Rectal smooth muscle tissue (tissue), 1 donor: ENCODE measurements at regions not wholly inside any gene's neighbourhood (a gene's known extent, or its start where the extent isn't known, plus 50 kb on each side); places are given as distances from the start of the nearest gene placed in this dataset.

Experiments
- H3K27ac ChIP-seq: one replicate; pipeline ENCODE4 v1.7.0; 2013; ENCODE audit warnings: low read depth, low read length, inconsistent platforms
- H3K27me3 ChIP-seq: one replicate; pipeline ENCODE4 v1.7.0; 2013; ENCODE audit warnings: low read length; ENCODE audit not compliant: control insufficient read depth, insufficient read depth
- H3K36me3 ChIP-seq: one replicate; pipeline ENCODE4 v1.7.0; 2013; ENCODE audit warnings: low read length; ENCODE audit not compliant: control insufficient read depth, insufficient read depth
- H3K4me1 ChIP-seq: one replicate; pipeline ENCODE4 v1.7.0; 2013; ENCODE audit warnings: low read length; ENCODE audit not compliant: control insufficient read depth, insufficient read depth
- H3K4me3 ChIP-seq: one replicate; pipeline ENCODE4 v1.7.0; 2013; ENCODE audit warnings: low read length
- H3K9ac ChIP-seq: one replicate; pipeline ENCODE4 v1.7.0; 2013; ENCODE audit warnings: low read length

GRCh38 chr18:7516266-7517117, 50.6 kb upstream of the PTPRM start:
- Histone ChIP-seq H3K27ac (no peak overlapping the region), H3K4me1 (no peaks in the 10 kb centered on the region)

More at GRCh38 chr18:7516266-7517117, 50.6 kb upstream of the PTPRM start:
- Histone ChIP-seq H3K4me3 (no peak overlapping the region), H3K9ac (no peak overlapping the region), H3K36me3 (no peaks in the 10 kb centered on the region), H3K27me3 (no peaks in the 10 kb centered on the region)
